ENCODE measurements at regions not wholly inside any gene's neighbourhood (a gene's known extent, or its start where the extent isn't known, plus 50 kb on each side); places are given as distances from the start of the nearest gene placed in this dataset.
"Not testable (repeated sequence)": the region's sequence is repeated elsewhere in the genome, so short reads cannot be mapped to it uniquely, and the experiment has no call there.

GRCh38 chr9:26240020-26240419 lies 561.8 kb upstream of the TUSC1 start:
- DNase-seq: no peak

GRCh38 chr9:26237256-26237655 lies 559.0 kb upstream of the TUSC1 start:
- DNase-seq: no peak

- no peak for DNase-seq
These were observed 556.6 kb upstream of the TUSC1 start for GRCh38 chr9:26234865-26235264.

GRCh38 chr9:26231391-26231790 lies 553.1 kb upstream of the TUSC1 start:
- DNase-seq: no peak

GRCh38 chr9:26229324-26230054 lies 551.2 kb upstream of the TUSC1 start:
- no peak for DNase-seq

- no peak for DNase-seq
These were observed 550.0 kb upstream of the TUSC1 start for GRCh38 chr9:26228273-26228672.

GRCh38 chr9:26221290-26221689 lies 543.0 kb upstream of the TUSC1 start:
- no peak for DNase-seq

GRCh38 chr9:26220367-26220766 lies 542.1 kb upstream of the TUSC1 start:
- no peak for DNase-seq

- no peak for DNase-seq
These were observed 541.7 kb upstream of the TUSC1 start for GRCh38 chr9:26219961-26220360.

- DNase-seq: no peak
These were observed 538.5 kb upstream of the TUSC1 start for GRCh38 chr9:26216702-26217101.

- not testable (repeated sequence) for DNase-seq
These were observed 536.6 kb upstream of the TUSC1 start for GRCh38 chr9:26214713-26215444.

- DNase-seq: no peak
These were observed 532.2 kb upstream of the TUSC1 start for GRCh38 chr9:26210338-26210851.

- DNase-seq: no peak
These were observed 527.0 kb upstream of the TUSC1 start for GRCh38 chr9:26205261-26205660.

GRCh38 chr9:26193237-26193636 lies 515.0 kb upstream of the TUSC1 start:
- DNase-seq: no peak

- no peak for DNase-seq
These were observed 513.5 kb upstream of the TUSC1 start for GRCh38 chr9:26191711-26192110.

- DNase-seq: no peak
These were observed 503.6 kb upstream of the TUSC1 start for GRCh38 chr9:26181836-26182235.

- DNase-seq: no peak
These were observed 498.4 kb upstream of the TUSC1 start for GRCh38 chr9:26176628-26177027.

GRCh38 chr9:26175264-26175663 lies 497.0 kb upstream of the TUSC1 start:
- DNase-seq: no peak

GRCh38 chr9:26172301-26172700 lies 494.1 kb upstream of the TUSC1 start:
- no peak for DNase-seq

GRCh38 chr9:26171691-26172090 lies 493.4 kb upstream of the TUSC1 start:
- DNase-seq: no peak

- DNase-seq: peak; percentile 43
These were observed 491.9 kb upstream of the TUSC1 start for GRCh38 chr9:26170190-26170589.

GRCh38 chr9:26169708-26170107 lies 491.5 kb upstream of the TUSC1 start:
- DNase-seq: no peak

- no peak for DNase-seq
These were observed 488.3 kb upstream of the TUSC1 start for GRCh38 chr9:26166537-26166936.

All from muscle of arm (tissue), 1 donor.